Large intestine (tissue), 3 donors: ENCODE measurements at regions not wholly inside any gene's neighbourhood (a gene's known extent, or its start where the extent isn't known, plus 50 kb on each side); places are given as distances from the start of the nearest gene placed in this dataset.
"Not testable (repeated sequence)": the region's sequence is repeated elsewhere in the genome, so short reads cannot be mapped to it uniquely, and the experiment has no call there.

Experiments used
- DNase-seq, 2 donors: peaks; one replicate each; pipeline versions ENCODE4 v3.0.0 to v3.0.0-alpha.2; 2013
- H3K27ac ChIP-seq: one replicate; pipeline ENCODE4 v1.5.1; 2013; ENCODE audit warnings: low read length
- H3K27me3 ChIP-seq: 2 replicates; pipeline ENCODE4 v1.6.1; 2013; ENCODE audit warnings: low read length; ENCODE audit not compliant: control insufficient read depth, insufficient read depth
- H3K36me3 ChIP-seq: 2 replicates; pipeline ENCODE4 v1.6.1; 2013; ENCODE audit warnings: low read length; ENCODE audit not compliant: control insufficient read depth, insufficient read depth
- H3K4me1 ChIP-seq: one replicate; pipeline ENCODE4 v1.6.1; 2013; ENCODE audit warnings: low read length; ENCODE audit not compliant: control insufficient read depth, insufficient read depth
- H3K4me3 ChIP-seq: one replicate; pipeline ENCODE4 v1.5.1; 2013; ENCODE audit warnings: low read length
- H3K9me3 ChIP-seq: one replicate; pipeline ENCODE4 v1.6.1; 2013; ENCODE audit warnings: mild to moderate bottlenecking, low read depth, low read length, moderate library complexity; ENCODE audit not compliant: control insufficient read depth
- WGBS: methylation state at CpG from one replicate; pipeline ENCODE4 v1.1.5; 2013; ENCODE audit warnings: low lambda C conversion rate; ENCODE audit not compliant: insufficient coverage; 5-methylcytosine and 5-hydroxymethylcytosine counted together

- no peak overlapping the region for H3K27ac ChIP-seq
- WGBS, result no CpG with 5 or more reads among the region's 4 CpGs
- no peaks in the 10 kb centered on the region for H3K27me3 ChIP-seq
These were observed 251.5 kb upstream of the SOX9 start for GRCh38 chr17:71869293-71869692.

DNA sequence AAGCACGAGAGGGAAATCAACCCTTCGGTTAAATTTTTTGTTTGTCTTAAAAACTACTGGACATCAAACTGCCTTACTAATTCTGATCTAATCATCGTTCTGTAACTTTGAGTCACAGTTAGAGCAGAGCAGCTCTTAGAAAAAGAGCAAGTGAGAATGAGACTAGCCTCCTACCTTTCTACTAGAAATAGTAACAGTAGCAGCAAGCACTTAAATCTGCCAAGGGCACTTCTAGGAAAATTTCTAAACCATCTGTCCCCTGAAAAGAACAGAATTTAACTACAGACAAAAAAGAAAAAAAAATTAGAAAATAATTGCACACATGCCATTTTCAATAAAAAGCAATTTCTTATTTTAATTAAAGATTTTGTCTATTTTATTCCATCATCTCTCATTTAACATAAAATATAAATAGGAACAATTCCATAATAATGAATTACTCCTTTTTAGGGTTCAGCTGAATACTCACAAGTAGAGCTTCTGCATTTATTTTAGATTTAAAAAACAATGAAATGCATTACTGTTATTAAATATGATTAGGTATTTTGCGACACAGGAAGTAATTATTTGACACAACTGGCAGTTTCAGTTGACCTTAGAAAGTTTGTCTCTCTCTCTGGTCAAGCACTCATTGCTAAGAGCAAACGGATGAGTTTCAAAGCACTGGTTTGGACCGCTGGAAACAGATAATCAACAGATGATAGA lies 250.8 kb upstream of the SOX9 start:
- H3K27me3 ChIP-seq, result no peaks in the 10 kb centered on the region
- no peaks in the 10 kb centered on the region for H3K9me3 ChIP-seq
- 33% methylated on average over 1 of the region's 6 CpGs for WGBS
- no peak for DNase-seq
- no peaks in the 10 kb centered on the region for H3K4me1 ChIP-seq
- H3K36me3 ChIP-seq, result no peaks in the 10 kb centered on the region
- H3K27ac ChIP-seq, result no peak overlapping the region
- H3K4me3 ChIP-seq, result no peak overlapping the region

More at GRCh38 chr17:71869293-71869692, 251.5 kb upstream of the SOX9 start:
- no peak for DNase-seq
- Histone ChIP-seq H3K9me3 (no peaks in the 10 kb centered on the region), H3K4me3 (no peak overlapping the region), H3K36me3 (no peaks in the 10 kb centered on the region), H3K4me1 (no peaks in the 10 kb centered on the region)

- no peaks in the 10 kb centered on the region for H3K27me3 ChIP-seq
- no peaks in the 10 kb centered on the region for H3K4me1 ChIP-seq
- DNase-seq, result no peak
- H3K36me3 ChIP-seq, result no peaks in the 10 kb centered on the region
- no peak overlapping the region for H3K4me3 ChIP-seq
- WGBS, result no CpG with 5 or more reads among the region's 1 CpG
- H3K9me3 ChIP-seq, result no peaks in the 10 kb centered on the region
- H3K27ac ChIP-seq, result no peak overlapping the region
These were observed 250.3 kb upstream of the SOX9 start for GRCh38 chr17:71870546-71870862.

DNA sequence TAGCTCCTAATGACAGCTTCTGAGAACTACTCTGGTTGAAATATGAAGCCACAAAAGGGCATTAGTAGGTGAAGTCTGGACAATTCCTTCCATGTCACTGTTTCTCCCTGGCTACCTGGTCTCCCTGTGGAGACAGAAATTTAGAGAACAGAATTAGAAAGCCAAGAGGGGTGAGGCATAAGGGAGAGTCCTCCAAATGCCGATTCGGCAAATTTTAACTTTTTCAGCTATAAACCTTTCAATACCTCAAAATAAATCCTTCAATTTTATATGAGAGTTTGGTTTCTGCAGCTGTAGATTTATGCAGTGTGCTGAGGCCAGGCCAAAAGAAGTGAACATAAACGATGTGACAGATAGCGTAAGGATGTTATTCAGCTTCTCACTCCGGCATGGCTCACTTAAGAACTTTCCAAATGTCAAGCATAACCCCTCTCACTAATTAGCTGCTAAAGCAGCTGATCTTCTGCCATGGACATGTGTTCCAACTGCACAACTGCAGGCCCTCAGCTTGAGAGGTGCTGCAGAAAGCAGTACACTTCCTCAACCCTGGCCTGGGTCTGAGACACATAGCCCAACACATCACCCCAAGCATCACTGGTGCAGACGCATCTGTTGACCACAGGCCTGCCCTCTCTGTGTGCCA lies 247.9 kb upstream of the SOX9 start:
- Histone ChIP-seq H3K27me3 (no peaks in the 10 kb centered on the region), H3K4me3 (no peak overlapping the region), H3K4me1 (no peaks in the 10 kb centered on the region), H3K36me3 (no peaks in the 10 kb centered on the region), H3K9me3 (no peaks in the 10 kb centered on the region), H3K27ac (no peak overlapping the region)
- DNase-seq, result no peak
- 75% methylated on average over 4 of the region's 6 CpGs for WGBS

GRCh38 chr17:71874773-71875172 lies 246.0 kb upstream of the SOX9 start:
- H3K9me3 ChIP-seq, H3K36me3 ChIP-seq, H3K27me3 ChIP-seq, H3K4me1 ChIP-seq, DNase-seq, H3K27ac ChIP-seq, H3K4me3 ChIP-seq: not testable (repeated sequence)
- 100% methylated on average over 1 of the region's 2 CpGs for whole genome bisulfite sequencing

DNA sequence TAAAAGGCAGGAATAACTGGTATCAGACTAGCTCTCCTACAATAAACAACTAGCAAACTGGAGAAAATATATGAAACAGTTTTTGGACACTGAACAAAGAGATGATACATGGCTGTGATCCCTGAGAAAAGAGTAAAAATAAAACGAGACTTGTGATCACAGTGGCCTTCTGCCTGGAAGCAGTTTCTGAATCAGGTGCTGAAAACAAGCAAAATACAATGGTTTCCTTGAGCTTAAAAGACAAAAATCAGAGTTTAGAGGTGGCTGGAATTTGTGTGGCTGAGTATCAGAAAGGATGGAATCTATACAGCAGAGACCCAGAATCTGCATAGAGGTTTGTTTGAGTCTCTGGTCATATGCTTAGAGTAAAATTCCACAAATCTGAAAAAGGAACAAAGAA lies 242.5 kb upstream of the SOX9 start:
- Histone ChIP-seq H3K27me3 (no peaks in the 10 kb centered on the region), H3K4me3 (no peak overlapping the region), H3K4me1 (no peaks in the 10 kb centered on the region), H3K36me3 (no peaks in the 10 kb centered on the region), H3K27ac (no peak overlapping the region), H3K9me3 (no peaks in the 10 kb centered on the region)
- 67% methylated on average over 1 of the region's 1 CpG for WGBS
- no peak for DNase-seq

DNA sequence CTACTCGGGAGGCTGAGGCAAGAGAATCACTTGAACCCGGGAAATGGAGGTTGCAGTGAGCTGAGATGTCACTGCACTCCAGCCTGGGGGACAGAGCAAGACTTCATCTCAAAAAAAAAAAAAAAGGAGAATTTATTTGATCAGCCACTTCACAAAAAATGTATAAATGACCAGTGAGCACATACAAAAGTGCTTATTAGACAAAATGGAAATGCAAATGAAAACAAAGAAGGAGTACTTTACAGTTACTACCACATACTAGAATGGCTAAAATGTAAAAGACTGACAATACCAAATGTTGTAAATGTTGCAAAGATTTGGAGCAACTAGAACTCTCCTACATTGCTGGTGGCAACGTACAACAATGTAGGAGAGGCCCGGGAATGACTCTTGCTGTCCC lies 241.8 kb upstream of the SOX9 start:
- Histone ChIP-seq H3K27me3 (no peaks in the 10 kb centered on the region), H3K27ac (no peak overlapping the region), H3K4me3 (no peak overlapping the region), H3K36me3 (no peaks in the 10 kb centered on the region), H3K9me3 (no peaks in the 10 kb centered on the region), H3K4me1 (no peaks in the 10 kb centered on the region)
- no CpG with 5 or more reads among the region's 4 CpGs for WGBS
- DNase-seq, result no peak

DNA sequence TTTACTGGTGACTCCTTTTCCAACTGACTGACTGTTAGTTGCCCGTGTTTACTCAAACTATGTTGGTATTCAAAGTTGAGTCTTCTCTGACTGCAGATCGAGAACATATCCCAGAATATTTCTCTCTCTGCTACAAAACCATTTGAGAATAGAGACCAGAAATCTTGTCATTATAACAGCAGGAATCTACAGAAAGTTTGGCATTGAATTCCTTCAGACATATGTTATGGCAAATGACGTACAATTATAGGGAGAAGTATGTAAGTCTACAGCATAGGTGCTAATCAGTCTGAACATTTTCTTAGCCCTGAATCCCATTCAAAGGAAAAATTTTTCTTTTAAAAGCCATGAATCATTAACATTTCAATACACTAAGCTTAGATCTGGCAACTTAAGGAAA lies 239.8 kb upstream of the SOX9 start:
- Histone ChIP-seq H3K4me3 (no peak overlapping the region), H3K9me3 (no peaks in the 10 kb centered on the region), H3K27me3 (no peaks in the 10 kb centered on the region), H3K27ac (no peak overlapping the region), H3K36me3 (no peaks in the 10 kb centered on the region), H3K4me1 (no peaks in the 10 kb centered on the region)
- no peak for DNase-seq
- WGBS, result 0% methylated on average over 1 of the region's 3 CpGs

DNA sequence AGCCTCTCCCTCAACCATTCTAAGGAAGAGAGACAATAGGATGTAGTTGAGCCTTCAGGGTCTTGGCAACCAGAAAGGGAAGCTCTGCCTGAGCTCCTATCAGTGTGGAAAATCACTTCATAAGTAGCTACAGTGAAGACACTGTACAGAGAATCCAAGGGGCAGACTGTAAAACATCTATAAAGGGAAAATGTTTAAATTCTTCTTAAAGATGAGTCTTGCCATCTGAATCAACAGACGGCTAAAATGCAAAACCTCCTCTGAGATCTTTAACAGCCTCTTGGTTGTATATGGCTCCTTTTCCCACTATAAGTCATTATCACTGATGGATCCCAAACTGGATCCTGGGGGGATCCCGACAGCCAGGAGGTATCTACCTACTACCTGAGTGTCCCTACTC lies 239.2 kb upstream of the SOX9 start:
- no peaks in the 10 kb centered on the region for H3K4me1 ChIP-seq
- no peak overlapping the region for H3K4me3 ChIP-seq
- no peaks in the 10 kb centered on the region for H3K36me3 ChIP-seq
- no peak overlapping the region for H3K27ac ChIP-seq
- WGBS, result no CpG with 5 or more reads among the region's 2 CpGs
- no peak for DNase-seq
- H3K9me3 ChIP-seq, result no peaks in the 10 kb centered on the region
- no peaks in the 10 kb centered on the region for H3K27me3 ChIP-seq

- Histone ChIP-seq H3K36me3 (no peaks in the 10 kb centered on the region), H3K27me3 (no peaks in the 10 kb centered on the region), H3K27ac (no peak overlapping the region), H3K4me3 (no peak overlapping the region), H3K9me3 (no peaks in the 10 kb centered on the region), H3K4me1 (no peaks in the 10 kb centered on the region)
- no CpG with 5 or more reads among the region's 2 CpGs for WGBS
- DNase-seq, result no peak
These were observed 237.6 kb upstream of the SOX9 start for GRCh38 chr17:71883258-71883657.

GRCh38 chr17:71883845-71884244 lies 237.0 kb upstream of the SOX9 start:
- Histone ChIP-seq H3K4me1 (no peaks in the 10 kb centered on the region), H3K27me3 (no peaks in the 10 kb centered on the region), H3K27ac (no peak overlapping the region), H3K36me3 (no peaks in the 10 kb centered on the region), H3K4me3 (no peak overlapping the region), H3K9me3 (no peaks in the 10 kb centered on the region)
- 83% methylated on average over 1 of the region's 3 CpGs for WGBS
- DNase-seq, result no peak
